GM19324 (cell line): ENCODE measurements at regions not wholly inside any gene's neighbourhood (a gene's known extent, or its start where the extent isn't known, plus 50 kb on each side); places are given as distances from the start of the nearest gene placed in this dataset.

Experiments
- ATAC-seq: cut with Tn5 transposase; IDR thresholded peaks from one replicate; pipeline ENCODE4 v1.9.1; 2021; ENCODE audit warnings: mild to moderate bottlenecking, moderate library complexity; ENCODE audit not compliant: unreplicated experiment, low FRiP score

- no peak for ATAC-seq
These were observed 1468.5 kb upstream of the TMEM132C start for GRCh38 chr12:126798449-126798848.

GRCh38 chr12:126807312-126807865 is 1459.6 kb upstream of the TMEM132C start:
- ATAC-seq = no peak

- no peak for ATAC-seq
These were observed 1455.6 kb upstream of the TMEM132C start for GRCh38 chr12:126811391-126811790.

- no peak for ATAC-seq
These were observed 1447.4 kb upstream of the TMEM132C start for GRCh38 chr12:126819554-126819953.

DNA sequence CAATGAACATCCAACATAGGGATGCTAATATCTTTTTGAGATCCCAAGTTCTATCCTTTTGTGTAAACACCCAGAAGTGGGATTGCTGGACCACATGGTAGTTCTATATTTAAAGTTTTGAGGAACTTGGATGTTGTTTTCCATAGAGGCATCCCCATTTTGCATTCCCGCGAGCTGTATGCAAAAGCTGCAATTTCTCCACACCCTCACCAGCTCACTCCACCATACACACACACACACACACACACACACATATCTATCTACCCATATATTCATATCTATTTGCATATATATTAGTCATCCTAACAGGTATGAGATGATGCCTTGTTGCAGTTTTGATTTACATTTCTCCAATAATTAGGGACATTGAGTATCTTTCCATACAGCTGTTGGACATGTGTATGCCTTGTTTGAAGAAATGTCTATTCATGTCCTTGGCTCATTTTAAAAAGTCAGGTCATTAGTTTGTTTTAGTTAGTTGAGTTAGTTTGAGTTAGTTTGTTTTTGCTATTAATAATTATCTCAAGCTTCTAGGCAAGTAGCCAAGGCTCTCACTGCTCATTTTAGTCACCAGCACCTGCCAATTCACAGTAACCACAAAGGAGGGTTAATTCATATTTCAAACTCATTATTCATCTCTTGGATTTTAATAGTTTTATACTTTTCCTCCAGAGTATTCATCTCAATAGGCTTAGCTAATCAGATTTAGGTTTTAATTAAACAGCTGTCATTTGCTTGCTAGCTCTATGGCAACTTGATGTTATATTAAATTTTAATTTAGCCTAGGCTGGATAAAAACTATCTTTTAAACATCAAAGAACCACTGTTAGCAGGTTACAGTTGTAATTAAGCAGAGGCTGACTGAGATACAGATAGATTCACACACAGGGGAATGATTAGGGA is 1435.9 kb upstream of the TMEM132C start:
- ATAC-seq = no peak

DNA sequence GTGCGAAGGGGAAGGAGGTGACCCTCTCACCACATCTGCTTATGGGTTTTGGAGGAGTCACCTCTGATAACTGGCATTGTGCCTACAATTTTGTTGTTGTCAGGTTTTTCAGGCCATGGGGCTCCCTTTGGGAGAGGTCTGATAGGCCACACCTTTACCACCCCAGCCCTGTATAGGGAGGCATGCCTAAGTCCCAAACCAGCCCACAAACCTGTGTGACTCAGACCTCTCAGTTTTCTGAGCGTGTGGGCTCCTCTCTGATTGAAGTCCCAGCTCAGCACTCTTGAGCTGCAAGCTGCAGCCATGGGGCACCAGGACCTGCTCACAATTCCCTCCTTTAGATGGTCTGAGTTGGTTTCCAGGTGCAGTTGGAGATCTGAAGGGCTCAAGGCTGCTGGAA is 1429.3 kb upstream of the TMEM132C start:
- no peak for ATAC-seq

- no peak for ATAC-seq
These were observed 1422.9 kb upstream of the TMEM132C start for GRCh38 chr12:126843915-126844669.

DNA sequence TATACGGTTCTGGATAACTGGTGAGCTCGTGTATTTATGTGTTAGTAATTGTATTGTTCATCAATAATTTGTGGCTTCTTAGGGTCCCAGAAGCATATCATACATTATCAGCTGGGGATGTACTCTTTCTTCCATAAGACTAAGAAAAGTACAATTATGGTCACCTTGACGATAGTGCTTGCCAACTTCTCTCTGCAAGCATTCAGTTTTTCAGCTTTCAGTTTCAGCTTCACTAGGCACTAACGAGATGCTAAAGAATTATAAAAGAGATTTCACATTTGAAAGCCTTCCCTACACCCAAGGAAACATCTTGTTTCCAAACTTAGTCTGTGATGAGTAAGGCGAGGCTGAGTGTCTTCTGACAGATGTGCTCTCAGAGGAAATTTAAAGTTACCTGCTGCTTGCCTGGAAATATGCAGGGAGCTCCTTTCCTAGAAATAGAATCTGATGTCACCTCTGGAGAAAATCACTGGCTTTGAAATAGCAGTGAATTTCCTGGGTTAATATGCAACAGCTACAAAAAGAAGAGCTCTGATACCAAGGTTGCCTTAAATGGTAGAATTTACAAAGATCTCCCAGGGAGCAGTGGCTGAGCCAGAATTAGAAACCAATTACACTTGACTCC is 1419.9 kb upstream of the TMEM132C start:
- ATAC-seq = no peak

DNA sequence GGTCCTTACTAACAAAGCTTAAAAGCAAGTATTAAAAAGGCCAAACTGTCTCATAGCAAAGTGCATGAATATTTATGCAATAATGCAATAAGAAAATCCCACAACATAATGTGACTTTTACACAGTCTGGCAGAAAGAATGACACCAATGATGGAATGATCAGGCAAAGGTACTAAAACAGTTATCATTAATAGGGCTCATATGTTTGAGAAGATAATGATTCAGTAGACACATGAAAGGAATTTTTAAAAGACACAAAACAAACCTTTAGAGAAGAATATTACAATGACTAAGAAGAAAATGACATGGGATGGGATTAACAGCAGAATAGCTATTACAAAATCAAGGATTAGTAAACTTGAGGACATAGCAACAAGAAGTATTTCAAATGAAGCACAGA is 1411.2 kb upstream of the TMEM132C start:
- ATAC-seq = no peak

- ATAC-seq = no peak
These were observed 1410.0 kb upstream of the TMEM132C start for GRCh38 chr12:126856958-126857357.

GRCh38 chr12:126858560-126858959 is 1408.4 kb upstream of the TMEM132C start:
- no peak for ATAC-seq

- no peak for ATAC-seq
These were observed 1406.8 kb upstream of the TMEM132C start for GRCh38 chr12:126860210-126860609.

GRCh38 chr12:126862500-126862899 is 1404.5 kb upstream of the TMEM132C start:
- ATAC-seq = no peak

- no peak for ATAC-seq
These were observed 1397.3 kb upstream of the TMEM132C start for GRCh38 chr12:126869644-126870043.

DNA sequence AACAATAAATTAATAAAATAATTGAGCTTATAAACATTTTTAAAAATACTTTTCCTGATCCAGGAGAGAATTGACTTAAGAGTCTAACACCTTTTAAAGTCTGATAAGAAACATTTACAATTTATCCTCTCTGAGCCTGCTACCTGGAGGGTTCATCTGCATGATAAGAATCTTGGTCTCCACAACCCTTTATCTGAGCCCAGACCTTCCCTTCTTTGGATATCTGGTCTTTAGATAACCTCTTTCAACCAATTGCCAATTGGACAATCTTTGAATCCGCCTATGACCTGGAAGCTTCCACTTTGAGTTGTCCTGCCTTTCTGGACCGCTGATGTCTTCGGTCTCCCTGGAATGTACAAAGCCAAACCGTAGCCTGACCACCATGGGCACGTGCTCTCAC is 1393.3 kb upstream of the TMEM132C start:
- no peak for ATAC-seq

DNA sequence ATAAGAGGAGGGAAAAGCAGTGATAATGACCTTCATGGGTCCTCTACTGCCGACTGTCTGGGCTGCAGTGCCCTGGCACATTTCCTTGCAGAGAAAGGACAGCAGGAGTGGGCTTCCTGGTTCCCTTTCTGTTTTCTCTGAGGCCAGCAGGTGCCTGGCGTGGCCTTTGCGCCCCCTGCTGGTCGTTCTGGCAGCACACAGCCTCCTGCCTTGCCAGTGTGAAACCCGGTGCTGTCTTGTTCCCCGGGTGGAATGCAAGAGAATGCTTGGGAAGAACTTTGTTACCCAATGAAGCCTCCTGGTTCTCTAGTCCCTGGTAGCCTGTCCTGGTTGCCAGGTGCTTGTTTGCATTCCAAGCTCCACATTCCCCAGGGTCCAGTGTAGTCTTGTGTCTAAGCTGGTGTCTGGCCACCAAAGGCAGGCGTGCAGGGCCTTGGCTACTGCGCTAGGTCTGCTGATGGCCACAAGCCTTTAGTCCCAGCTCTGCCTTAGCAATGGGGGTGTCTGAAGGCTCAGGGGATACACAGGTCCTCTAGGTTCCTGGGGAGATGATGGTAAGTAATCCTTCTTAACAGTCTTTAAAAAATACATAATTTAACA is 1392.4 kb upstream of the TMEM132C start:
- peak; percentile 68 for ATAC-seq

- ATAC-seq = no peak
These were observed 1387.1 kb upstream of the TMEM132C start for GRCh38 chr12:126879842-126880241.

- no peak for ATAC-seq
These were observed 1383.3 kb upstream of the TMEM132C start for GRCh38 chr12:126883697-126884096.

- ATAC-seq = no peak
These were observed 1377.5 kb upstream of the TMEM132C start for GRCh38 chr12:126889501-126889900.

DNA sequence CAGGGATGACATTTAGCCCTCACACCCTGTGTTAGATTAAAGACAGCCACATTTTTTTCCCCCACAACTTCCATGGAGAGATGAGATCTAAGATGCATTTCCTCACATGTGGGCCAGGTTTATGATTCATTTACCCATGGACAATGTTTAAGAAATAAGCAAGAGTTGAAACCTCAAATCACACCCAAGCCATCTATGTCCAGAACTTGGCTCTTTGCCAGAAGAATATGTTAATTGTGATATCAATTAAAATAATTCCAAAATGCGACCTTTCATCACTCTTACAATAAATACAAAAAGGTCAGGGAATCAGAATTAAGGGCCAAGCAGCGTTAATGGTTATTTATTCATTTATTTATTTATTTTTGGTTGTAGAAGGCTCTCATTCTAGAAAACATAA is 1376.9 kb upstream of the TMEM132C start:
- ATAC-seq = no peak

DNA sequence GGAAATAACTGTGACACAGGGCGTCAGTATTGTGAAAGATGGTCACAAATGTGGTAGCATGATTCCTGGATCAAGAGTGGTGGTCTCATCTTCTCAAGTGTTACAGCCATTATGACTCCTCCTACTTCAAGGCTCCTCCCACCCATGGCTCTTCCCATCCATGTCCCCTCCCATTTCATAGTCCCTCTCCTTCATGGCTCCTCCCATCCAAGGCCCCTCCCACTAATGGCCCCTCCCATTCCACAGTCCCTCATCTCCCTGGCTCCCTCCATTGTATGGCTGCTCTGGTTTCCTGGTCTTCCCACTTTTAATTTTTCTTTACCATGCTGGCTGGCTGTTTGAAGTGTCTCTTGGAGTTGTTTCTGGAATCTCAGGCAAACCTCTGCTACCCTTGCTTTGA is 1375.2 kb upstream of the TMEM132C start:
- ATAC-seq = no peak
